Ovary (tissue), 7 donors: ENCODE measurements at regions not wholly inside any gene's neighbourhood (a gene's known extent, or its start where the extent isn't known, plus 50 kb on each side); places are given as distances from the start of the nearest gene placed in this dataset.

ENCODE experiments used
- DNase-seq, 5 donors: peaks; one replicate each; pipeline ENCODE4 v3.0.0-alpha.2; 2019 to 2020
- H3K27ac ChIP-seq, 2 donors: fragments of 200-600 bp; one replicate each; pipeline versions ENCODE4 v1.5.1 to v1.8.0; 2019 to 2022
- H3K27me3 ChIP-seq: fragments of 200-600 bp; one replicate; pipeline ENCODE4 v1.8.0; 2022
- H3K36me3 ChIP-seq: fragments of 200-600 bp; sonication (generic); one replicate; pipeline ENCODE4 v1.5.1; 2019
- H3K4me1 ChIP-seq: one replicate; pipeline ENCODE4 v1.8.1; 2013; ENCODE audit warnings: mild to moderate bottlenecking, moderate library complexity; ENCODE audit not compliant: insufficient read depth
- H3K4me3 ChIP-seq: fragments of 200-600 bp; sonication (generic); one replicate; pipeline ENCODE4 v1.5.1; 2017
- H3K9me3 ChIP-seq, 2 donors: fragments of 200-600 bp in 1 of 2; sonication (generic) in 1 of 2; one replicate each; pipeline versions ENCODE4 v1.5.1 to v1.8.1; 2013 to 2019; ENCODE audit warnings: mild to moderate bottlenecking in 1 of 2, moderate library complexity in 1 of 2
- EP300 ChIP-seq: sonication (generic); formaldehyde crosslinking; IDR thresholded peaks from one replicate; pipeline ENCODE4 v1.6.1; 2017; ENCODE audit warnings: antibody characterized with exemption
- POLR2A ChIP-seq: fragments of 450-650 bp; IDR thresholded peaks from one replicate; pipeline ENCODE4 v1.6.1; 2017; ENCODE audit warnings: antibody characterized with exemption, mild to moderate bottlenecking, moderate library complexity
- WGBS, 3 donors: extraction: QIAGEN DNeasy Blood & Tissue Kit in 1 of 3; methylation state at CpG; one replicate each; pipeline versions ENCODE4 v1.1.5 to v1.1.7; 2013 to 2017; 5-methylcytosine and 5-hydroxymethylcytosine counted together
- intact Hi-C, 4 donors: fragments of 100-400 bp; cut with DNase I; formaldehyde crosslinking; loops; one replicate each; pipeline versions ENCODE4 v1.11.0 to v1.15.1; 2022 to 2023
- TF ChIP-seq, protein P1 (sequence below), 3 donors: fragments of 450-650 bp in 2 of 3; fragments of 200-600 bp in 1 of 3; IDR thresholded peaks; one replicate each; pipeline versions ENCODE4 v1.5.1 to v1.8.0; 2016 to 2022; ENCODE audit warnings: antibody characterized with exemption in 3 of 3, mild to moderate bottlenecking in 1 of 3
- donor health status: DM: no; HTN: no; CAD: no; lungs with moderate emphysema.
- donor health status: DM: no; HTN: no; CAD: no.
- donor health status: Bipolar disorder and iron deficiency.
- donor health status: DM: no; HTN: no; CAD: no.
- donor health status: DM: yes; HTN: yes; CAD: no.

DNA sequence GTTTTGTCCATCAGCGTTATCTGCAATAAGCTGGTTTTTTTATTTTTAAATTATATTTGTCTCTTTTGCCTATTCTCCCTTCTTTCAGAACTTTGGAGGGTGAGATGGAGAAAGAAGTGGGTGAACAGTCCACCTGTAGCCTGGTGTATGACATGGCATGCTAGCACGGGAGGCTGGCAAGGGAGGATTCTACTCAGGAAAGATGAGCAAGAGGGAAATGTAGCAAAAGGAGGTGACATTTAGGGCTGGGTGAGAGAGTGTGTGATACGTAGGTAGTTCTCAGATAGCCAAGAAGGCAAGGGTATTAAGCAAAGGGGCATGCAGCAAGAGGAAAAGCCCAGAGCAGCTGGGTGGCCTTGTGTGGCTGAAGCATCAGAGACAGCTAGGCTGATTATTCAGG lies 612.9 kb upstream of the IGFBP3 start:
- WGBS, 3 donors: 91 to 94% (median 92%) methylated on average over 3 of the region's 3 CpGs
- TF ChIP-seq, protein P1, sequence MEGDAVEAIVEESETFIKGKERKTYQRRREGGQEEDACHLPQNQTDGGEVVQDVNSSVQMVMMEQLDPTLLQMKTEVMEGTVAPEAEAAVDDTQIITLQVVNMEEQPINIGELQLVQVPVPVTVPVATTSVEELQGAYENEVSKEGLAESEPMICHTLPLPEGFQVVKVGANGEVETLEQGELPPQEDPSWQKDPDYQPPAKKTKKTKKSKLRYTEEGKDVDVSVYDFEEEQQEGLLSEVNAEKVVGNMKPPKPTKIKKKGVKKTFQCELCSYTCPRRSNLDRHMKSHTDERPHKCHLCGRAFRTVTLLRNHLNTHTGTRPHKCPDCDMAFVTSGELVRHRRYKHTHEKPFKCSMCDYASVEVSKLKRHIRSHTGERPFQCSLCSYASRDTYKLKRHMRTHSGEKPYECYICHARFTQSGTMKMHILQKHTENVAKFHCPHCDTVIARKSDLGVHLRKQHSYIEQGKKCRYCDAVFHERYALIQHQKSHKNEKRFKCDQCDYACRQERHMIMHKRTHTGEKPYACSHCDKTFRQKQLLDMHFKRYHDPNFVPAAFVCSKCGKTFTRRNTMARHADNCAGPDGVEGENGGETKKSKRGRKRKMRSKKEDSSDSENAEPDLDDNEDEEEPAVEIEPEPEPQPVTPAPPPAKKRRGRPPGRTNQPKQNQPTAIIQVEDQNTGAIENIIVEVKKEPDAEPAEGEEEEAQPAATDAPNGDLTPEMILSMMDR (IDR thresholded peaks at IDR 0.05): no peak
- TF ChIP-seq POLR2A (no peak), EP300 (no peak)
- no peaks in the 10 kb centered on the region for H3K4me1 ChIP-seq
- peaks cover 0 to 3% of the 10 kb centered on the region in 2 donors for H3K9me3 ChIP-seq
- H3K36me3 ChIP-seq: no peaks in the 10 kb centered on the region
- H3K27ac ChIP-seq: no peak overlapping the region
- intact Hi-C loops: no loop called here
- DNase-seq: no peak
- H3K4me3 ChIP-seq: no peak overlapping the region
- no peaks in the 10 kb centered on the region for H3K27me3 ChIP-seq

DNA sequence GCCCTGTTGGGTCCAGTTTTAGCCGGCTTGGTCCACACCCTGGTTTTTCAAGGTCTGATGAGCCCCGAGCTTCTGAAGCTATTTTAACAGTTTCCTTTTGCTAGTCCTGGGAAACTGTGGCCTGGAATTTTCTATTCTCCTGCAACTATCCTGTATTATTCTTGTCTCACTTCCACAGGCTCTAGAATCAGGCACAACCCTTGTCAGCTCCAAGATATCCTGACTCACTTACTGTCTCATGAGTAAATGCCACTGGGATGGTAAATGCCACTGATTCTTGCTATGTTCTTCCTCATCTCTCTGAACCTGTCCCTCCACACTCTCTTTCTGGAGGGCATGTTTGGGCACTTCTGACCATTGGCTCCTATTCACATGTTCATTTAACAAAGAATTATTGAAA lies 611.5 kb upstream of the IGFBP3 start:
- no peak for DNase-seq
- no peak overlapping the region for H3K4me3 ChIP-seq
- TF ChIP-seq EP300: no peak
- TF ChIP-seq, protein P1 (IDR thresholded peaks at IDR 0.05): no peak
- no peak for TF ChIP-seq POLR2A
- H3K4me1 ChIP-seq: no peaks in the 10 kb centered on the region
- no peaks in the 10 kb centered on the region for H3K36me3 ChIP-seq
- 74 to 88% (median 76%) methylated on average over 2 of the region's 2 CpGs for WGBS, 3 donors
- H3K27me3 ChIP-seq: no peaks in the 10 kb centered on the region
- intact Hi-C loops: no loop called here
- H3K27ac ChIP-seq: no peak overlapping the region
- H3K9me3 ChIP-seq: peaks cover 0 to 3% of the 10 kb centered on the region in 2 donors

DNA sequence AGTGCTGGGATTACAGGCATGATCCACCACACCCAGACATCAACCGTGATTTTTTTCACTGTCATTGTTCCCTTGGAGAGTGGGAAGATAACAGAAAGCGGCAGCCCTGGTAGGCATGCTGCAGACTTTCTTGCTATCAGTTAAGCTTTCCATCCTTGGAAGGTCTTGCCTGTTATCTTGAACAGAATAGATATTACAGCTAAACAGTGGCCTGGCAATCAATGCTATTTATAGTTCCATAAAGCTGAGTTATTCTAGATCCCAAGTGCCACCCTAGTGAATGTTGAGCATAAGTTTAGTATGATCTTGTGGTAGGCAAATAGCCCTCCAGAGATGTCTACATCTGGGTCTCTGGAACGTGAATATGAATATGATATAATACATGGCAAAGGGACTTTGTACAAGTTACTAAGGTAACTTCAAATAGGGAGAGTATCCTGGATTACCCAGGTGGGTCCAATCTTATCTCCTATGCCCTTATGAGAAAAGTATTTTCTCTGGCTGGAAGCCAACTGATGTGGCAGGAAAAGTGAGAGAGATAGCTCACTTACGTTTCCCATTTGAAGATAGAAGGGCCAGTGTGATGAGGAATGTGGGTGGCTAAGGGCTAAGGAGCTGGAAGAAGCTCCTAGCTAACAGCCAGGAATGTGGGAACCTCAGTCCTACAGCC lies 609.1 kb upstream of the IGFBP3 start:
- Histone ChIP-seq H3K4me3 (no peak overlapping the region), H3K27ac (no peak overlapping the region), H3K4me1 (no peaks in the 10 kb centered on the region), H3K36me3 (no peaks in the 10 kb centered on the region), H3K9me3 (peaks cover 0 to 3% of the 10 kb centered on the region in 2 donors), H3K27me3 (no peaks in the 10 kb centered on the region)
- no peak for TF ChIP-seq POLR2A
- TF ChIP-seq, protein P1 (IDR thresholded peaks at IDR 0.05): no peak
- no peak for DNase-seq
- intact Hi-C loops: no loop called here
- WGBS, 3 donors: 85 to 94% (median 86%) methylated on average over 4 of the region's 4 CpGs

DNA sequence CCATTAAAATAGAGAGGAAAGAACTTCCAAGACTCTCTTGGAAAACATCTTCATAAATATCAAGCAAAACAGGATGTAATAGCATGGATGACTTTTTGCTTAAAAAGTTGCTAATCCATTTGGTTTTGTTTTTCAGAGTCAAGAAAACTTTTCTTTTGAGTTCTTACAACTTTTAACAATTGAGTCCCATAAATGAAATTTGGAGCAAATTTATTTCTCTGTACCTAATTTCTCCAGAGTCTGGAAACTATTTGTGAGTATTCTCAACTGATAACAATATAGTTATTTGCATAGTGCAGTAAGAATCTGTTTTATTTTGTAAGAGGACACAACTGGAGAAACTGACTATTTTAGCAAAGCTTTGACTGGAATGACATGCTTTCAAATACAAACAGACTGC lies 606.3 kb upstream of the IGFBP3 start:
- Histone ChIP-seq H3K9me3 (peaks cover 0 to 3% of the 10 kb centered on the region in 2 donors), H3K36me3 (no peaks in the 10 kb centered on the region), H3K4me3 (no peak overlapping the region), H3K27me3 (no peaks in the 10 kb centered on the region), H3K4me1 (no peaks in the 10 kb centered on the region), H3K27ac (no peak overlapping the region)
- TF ChIP-seq EP300 (no peak), POLR2A (no peak)
- TF ChIP-seq, protein P1 (IDR thresholded peaks at IDR 0.05): no peak
- DNase-seq: no peak
- intact Hi-C loops: no loop called here
